ENCODE measurements at regions not wholly inside any gene's neighbourhood (a gene's known extent, or its start where the extent isn't known, plus 50 kb on each side); places are given as distances from the start of the nearest gene placed in this dataset.

GRCh38 chr12:46560089-46560488 is 187.5 kb upstream of the SLC38A2 start:
- no peak overlapping the region for H3K27ac ChIP-seq (ENCODE audit: low read depth, low read length)
- H2AK5ac ChIP-seq (ENCODE audit: low read depth, low read length): no peak overlapping the region
- 94% methylated on average over 2 of the region's 2 CpGs; no CpG with 5 or more reads in 1 of the 2 experiments for WGBS, 2 experiments (ENCODE audit: extremely low coverage in 1 of 2, insufficient coverage in 1 of 2, insufficient read length in 1 of 2, insufficient replicate concordance in 2 of 2, low coverage in 1 of 2, low lambda C conversion rate in 2 of 2, missing lambda C conversion rate in 1 of 2)
- H3K4me1 ChIP-seq (replicated peaks in 1 of 4; ENCODE audit: control insufficient read depth in 3 of 4, insufficient read depth in 4 of 4, low read length in 3 of 4): peaks cover 0 to 4% (median 3%) of the 10 kb centered on the region in 4 experiments; a peak in 3 of 7 replicates
- H3K27me3 ChIP-seq (replicated peaks in 1 of 4; ENCODE audit: control insufficient read depth in 3 of 4, extremely low read depth in 1 of 4, insufficient read depth in 3 of 4, low read length in 3 of 4): no peaks in the 10 kb centered on the region
- POLR2A ChIA-PET (ENCODE audit: partially characterized antibody): no interaction called here
- H3K36me3 ChIP-seq (ENCODE audit: control insufficient read depth in 2 of 4, insufficient read depth in 4 of 4, low read length in 3 of 4): no peaks in the 10 kb centered on the region
- CTCF ChIA-PET (ENCODE audit: partially characterized antibody): no interaction called here
- H3K79me1 ChIP-seq (ENCODE audit: low read depth, low read length): no peaks in the 10 kb centered on the region
- no peaks in the 10 kb centered on the region for H3K79me2 ChIP-seq (ENCODE audit: control insufficient read depth in 1 of 2, insufficient read depth in 2 of 2, low read length in 2 of 2)
- H2BK12ac ChIP-seq (ENCODE audit: low read depth, low read length): no peak overlapping the region
- no peak overlapping the region for H4K91ac ChIP-seq (replicated peaks; ENCODE audit: insufficient read length, low read length)
- FAIRE-seq: no peak
- H4K8ac ChIP-seq (ENCODE audit: extremely low read depth, insufficient read depth, low read length): no peak overlapping the region
- no peak overlapping the region for H3K56ac ChIP-seq (replicated peaks; ENCODE audit: insufficient read length, low read depth, low read length)
- H4K5ac ChIP-seq (ENCODE audit: insufficient read length, low read depth, low read length): no peak overlapping the region
- H3K4me2 ChIP-seq (ENCODE audit: insufficient read depth in 1 of 2, low read depth in 2 of 2, low read length in 2 of 2): no peak overlapping the region
- no peak overlapping the region for H2AFZ ChIP-seq (ENCODE audit: low read length)
- DNase-seq (ENCODE audit: low read depth in 1 of 2, low spot score in 2 of 2): no peak
- H3K18ac ChIP-seq (ENCODE audit: extremely low read depth, low read length): no peak overlapping the region
- H3K14ac ChIP-seq (ENCODE audit: insufficient read length): no peak overlapping the region
- no peak overlapping the region for H2BK120ac ChIP-seq (replicated peaks; ENCODE audit: low read depth, low read length)
- H4K20me1 ChIP-seq (replicated peaks in 1 of 2; ENCODE audit: control insufficient read depth in 1 of 2, insufficient read depth in 2 of 2, low read length in 2 of 2): no peaks in the 10 kb centered on the region
- H3K4me3 ChIP-seq (ENCODE audit: extremely low read depth in 1 of 4, insufficient read depth in 2 of 4, low read depth in 3 of 4, low read length in 4 of 4): no peak overlapping the region
- no peak overlapping the region for H2BK15ac ChIP-seq (ENCODE audit: low read length)
- H2BK5ac ChIP-seq (ENCODE audit: low read depth, low read length): no peak overlapping the region
- no peaks in the 10 kb centered on the region for H3K23me2 ChIP-seq (ENCODE audit: low read depth, low read length)
- no peak overlapping the region for H3K4ac ChIP-seq (replicated peaks; ENCODE audit: insufficient read length, low read depth, low read length)
- peaks cover 0 to 2% of the 10 kb centered on the region in 2 experiments; a peak in 1 of 4 replicates for H3K9me3 ChIP-seq (ENCODE audit: insufficient read depth in 2 of 2, low read depth in 1 of 2, low read length in 1 of 2)
- no peak overlapping the region for H3K23ac ChIP-seq (ENCODE audit: insufficient read length)
- H2BK20ac ChIP-seq (ENCODE audit: low read length): no peak overlapping the region
- no peak overlapping the region for H3K9ac ChIP-seq (replicated peaks in 1 of 4; ENCODE audit: extremely low read depth in 1 of 4, low read depth in 3 of 4, low read length in 3 of 4)
- TF ChIP-seq BRCA1 (IDR thresholded peaks at IDR 0.05; ENCODE audit: low read depth, low read length): no peak
- TF ChIP-seq CREB1 (IDR thresholded peaks at IDR 0.05): no peak
- TF ChIP-seq SAP30 (IDR thresholded peaks at IDR 0.05; ENCODE audit: insufficient read depth, insufficient replicate concordance, low read length): no peak
- no peak for TF ChIP-seq SRF (IDR thresholded peaks at IDR 0.05; ENCODE audit: low read depth, low read length)
- TF ChIP-seq SP1 (IDR thresholded peaks at IDR 0.05; ENCODE audit: low read depth, low read length): no peak
- TF ChIP-seq CHD1 (IDR thresholded peaks at IDR 0.05; ENCODE audit: low read depth, low read length): no peak
- TF ChIP-seq SIN3A (conservative IDR thresholded peaks at IDR 0.05 in 1 of 2, IDR thresholded peaks at IDR 0.05 in 1 of 2; ENCODE audit: low read depth in 1 of 2, low read length in 2 of 2): no peak
- no peak for TF ChIP-seq CBX8 (IDR thresholded peaks at IDR 0.05; ENCODE audit: borderline replicate concordance, low read depth, low read length)
- no peak for TF ChIP-seq USF2 (IDR thresholded peaks at IDR 0.05; ENCODE audit: low read length)
- TF ChIP-seq JUND (IDR thresholded peaks at IDR 0.05; ENCODE audit: low read length): no peak
- TF ChIP-seq EZH2 (IDR thresholded peaks at IDR 0.05; ENCODE audit: low read depth, low read length, severe bottlenecking): no peak
- no peak for TF ChIP-seq SIX5 (IDR thresholded peaks at IDR 0.05; ENCODE audit: low read depth, low read length)
